Stomach (tissue), 4 donors: ENCODE measurements at regions not wholly inside any gene's neighbourhood (a gene's known extent, or its start where the extent isn't known, plus 50 kb on each side); places are given as distances from the start of the nearest gene placed in this dataset.

Experiments used
- POLR2A ChIP-seq, 4 donors: fragments of 450-650 bp; IDR thresholded peaks; one replicate each; pipeline ENCODE4 v1.6.1; 2016; ENCODE audit warnings: antibody characterized with exemption in 4 of 4, control low read depth in 2 of 4, mild to moderate bottlenecking in 1 of 4, moderate library complexity in 1 of 4
- TF ChIP-seq, protein P1 (sequence below), 7 experiments: fragments of 450-650 bp in 4 of 7; fragments of 200-600 bp in 3 of 7; sonication (generic) in 3 of 7; IDR thresholded peaks; one replicate each; pipeline ENCODE4 v1.5.1; 2016 to 2019; ENCODE audit warnings: antibody characterized with exemption in 7 of 7, control low read depth in 2 of 7, mild to moderate bottlenecking in 1 of 7

DNA sequence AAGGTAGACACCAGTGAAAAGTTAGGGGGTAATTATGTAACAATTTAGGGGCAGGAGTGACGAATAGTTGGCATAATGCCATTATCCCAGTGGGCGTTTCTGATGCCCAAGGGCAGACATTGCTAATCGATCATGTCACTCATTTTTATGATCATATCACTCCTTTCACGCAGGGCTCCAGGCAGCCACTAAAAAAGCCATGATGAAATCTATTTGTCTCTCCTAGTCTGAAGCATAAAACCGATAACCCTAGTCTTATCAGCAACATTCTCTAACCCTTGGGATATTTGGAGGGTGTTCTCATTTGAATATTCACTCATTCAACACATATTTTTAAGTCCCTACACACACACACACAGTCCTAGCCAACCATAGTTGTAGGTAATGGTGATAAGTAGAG is 114.9 kb downstream of the NMUR2 start:
- TF ChIP-seq, protein P1, sequence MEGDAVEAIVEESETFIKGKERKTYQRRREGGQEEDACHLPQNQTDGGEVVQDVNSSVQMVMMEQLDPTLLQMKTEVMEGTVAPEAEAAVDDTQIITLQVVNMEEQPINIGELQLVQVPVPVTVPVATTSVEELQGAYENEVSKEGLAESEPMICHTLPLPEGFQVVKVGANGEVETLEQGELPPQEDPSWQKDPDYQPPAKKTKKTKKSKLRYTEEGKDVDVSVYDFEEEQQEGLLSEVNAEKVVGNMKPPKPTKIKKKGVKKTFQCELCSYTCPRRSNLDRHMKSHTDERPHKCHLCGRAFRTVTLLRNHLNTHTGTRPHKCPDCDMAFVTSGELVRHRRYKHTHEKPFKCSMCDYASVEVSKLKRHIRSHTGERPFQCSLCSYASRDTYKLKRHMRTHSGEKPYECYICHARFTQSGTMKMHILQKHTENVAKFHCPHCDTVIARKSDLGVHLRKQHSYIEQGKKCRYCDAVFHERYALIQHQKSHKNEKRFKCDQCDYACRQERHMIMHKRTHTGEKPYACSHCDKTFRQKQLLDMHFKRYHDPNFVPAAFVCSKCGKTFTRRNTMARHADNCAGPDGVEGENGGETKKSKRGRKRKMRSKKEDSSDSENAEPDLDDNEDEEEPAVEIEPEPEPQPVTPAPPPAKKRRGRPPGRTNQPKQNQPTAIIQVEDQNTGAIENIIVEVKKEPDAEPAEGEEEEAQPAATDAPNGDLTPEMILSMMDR (IDR thresholded peaks at IDR 0.05), result no peak
- no peak for TF ChIP-seq POLR2A (IDR thresholded peaks at IDR 0.05)
